ENCODE measurements at regions not wholly inside any gene's neighbourhood (a gene's known extent, or its start where the extent isn't known, plus 50 kb on each side); places are given as distances from the start of the nearest gene placed in this dataset.

- TF ChIP-seq POLR2A (IDR thresholded peaks at IDR 0.05): no peak
- TF ChIP-seq CTCF (IDR thresholded peaks at IDR 0.05): no peak
- no peak for TF ChIP-seq POLR2AphosphoS5 (IDR thresholded peaks at IDR 0.05)
Measured at GRCh38 chr10:31580646-31581045, 261.6 kb downstream of the ZEB1 start.
